ENCODE measurements at regions not wholly inside any gene's neighbourhood (a gene's known extent, or its start where the extent isn't known, plus 50 kb on each side); places are given as distances from the start of the nearest gene placed in this dataset.
"Not testable (repeated sequence)": the region's sequence is repeated elsewhere in the genome, so short reads cannot be mapped to it uniquely, and the experiment has no call there.

- DNase-seq (ENCODE audit: low spot score), result no peak
- WGBS, result 81% methylated on average over 3 of the region's 3 CpGs
- H3K27ac ChIP-seq (ENCODE audit: low read depth in 1 of 2, low read length in 2 of 2), result no peak overlapping the region
- H3K4me3 ChIP-seq (ENCODE audit: low read depth in 1 of 3, low read length in 3 of 3), result no peak overlapping the region
- no peaks in the 10 kb centered on the region for H3K36me3 ChIP-seq (ENCODE audit: control insufficient read depth in 4 of 4, insufficient read depth in 3 of 4, low read depth in 1 of 4, low read length in 3 of 4)
- H3K4me1 ChIP-seq (ENCODE audit: control insufficient read depth in 4 of 4, insufficient read depth in 4 of 4, low read length in 3 of 4), result no peaks in the 10 kb centered on the region
- no peak overlapping the region for H3K9ac ChIP-seq (ENCODE audit: low read depth in 1 of 2, low read length in 2 of 2)
- no peaks in the 10 kb centered on the region for H3K27me3 ChIP-seq (ENCODE audit: control insufficient read depth in 4 of 4, insufficient read depth in 4 of 4, low read length in 3 of 4)
- no peak for TF ChIP-seq YY1 (IDR thresholded peaks at IDR 0.05)
- no peak for TF ChIP-seq RXRA (IDR thresholded peaks at IDR 0.05)
- TF ChIP-seq FOXA2 (IDR thresholded peaks at IDR 0.05), result no peak
- TF ChIP-seq HNF4A (conservative IDR thresholded peaks at IDR 0.05), result no peak
- H3K9me3 ChIP-seq (ENCODE audit: control insufficient read depth in 4 of 4, low read length in 3 of 4), result no peaks in the 10 kb centered on the region
Observed at GRCh38 chr6:144969154-144969553, 684.0 kb downstream of the UTRN start.

- Histone ChIP-seq H3K36me3 (ENCODE audit: control insufficient read depth in 4 of 4, insufficient read depth in 3 of 4, low read depth in 1 of 4, low read length in 3 of 4) (no peaks in the 10 kb centered on the region), H3K4me3 (ENCODE audit: low read depth in 1 of 3, low read length in 3 of 3) (no peak overlapping the region), H3K4me1 (ENCODE audit: control insufficient read depth in 4 of 4, insufficient read depth in 4 of 4, low read length in 3 of 4) (no peaks in the 10 kb centered on the region), H3K9me3 (ENCODE audit: control insufficient read depth in 4 of 4, low read length in 3 of 4) (no peaks in the 10 kb centered on the region), H3K9ac (ENCODE audit: low read depth in 1 of 2, low read length in 2 of 2) (no peak overlapping the region), H3K27ac (ENCODE audit: low read depth in 1 of 2, low read length in 2 of 2) (no peak overlapping the region), H3K27me3 (ENCODE audit: control insufficient read depth in 4 of 4, insufficient read depth in 4 of 4, low read length in 3 of 4) (no peaks in the 10 kb centered on the region)
- no peak for TF ChIP-seq ATF3 (IDR thresholded peaks at IDR 0.05)
- no peak for TF ChIP-seq ZBTB33 (IDR thresholded peaks at IDR 0.05)
- no peak for TF ChIP-seq RXRA (IDR thresholded peaks at IDR 0.05)
- TF ChIP-seq YY1 (IDR thresholded peaks at IDR 0.05), result no peak
- TF ChIP-seq FOXA2 (IDR thresholded peaks at IDR 0.05), result no peak
- TF ChIP-seq HNF4A (conservative IDR thresholded peaks at IDR 0.05), result no peak
- TF ChIP-seq MAX (IDR thresholded peaks at IDR 0.05), result no peak
- TF ChIP-seq GABPA (IDR thresholded peaks at IDR 0.05 in 1 of 2, conservative IDR thresholded peaks at IDR 0.05 in 1 of 2), result no peak
- TF ChIP-seq HNF4G (IDR thresholded peaks at IDR 0.05), result no peak
- no peak for TF ChIP-seq EGR1 (IDR thresholded peaks at IDR 0.05; ENCODE audit: low read depth in 2 of 2)
- WGBS, result 85% methylated on average over 6 of the region's 6 CpGs
- no peak for DNase-seq (ENCODE audit: low spot score)
Observed at GRCh38 chr6:144969602-144970272, 684.6 kb downstream of the UTRN start.

- WGBS, result 51% methylated on average over 8 of the region's 8 CpGs
- H3K27ac ChIP-seq (ENCODE audit: low read depth in 1 of 2, low read length in 2 of 2); H3K9me3 ChIP-seq (ENCODE audit: control insufficient read depth in 4 of 4, low read length in 3 of 4); H3K9ac ChIP-seq (ENCODE audit: low read depth in 1 of 2, low read length in 2 of 2); H3K36me3 ChIP-seq (ENCODE audit: control insufficient read depth in 4 of 4, insufficient read depth in 3 of 4, low read depth in 1 of 4, low read length in 3 of 4); DNase-seq (ENCODE audit: low spot score); H3K4me1 ChIP-seq (ENCODE audit: control insufficient read depth in 4 of 4, insufficient read depth in 4 of 4, low read length in 3 of 4); H3K27me3 ChIP-seq (ENCODE audit: control insufficient read depth in 4 of 4, insufficient read depth in 4 of 4, low read length in 3 of 4); H3K4me3 ChIP-seq (ENCODE audit: low read depth in 1 of 3, low read length in 3 of 3): not testable (repeated sequence)
Observed at GRCh38 chr6:144977250-144977864, 692.2 kb downstream of the UTRN start.

GRCh38 chr6:144978208-144978607 is 693.1 kb downstream of the UTRN start:
- Histone ChIP-seq H3K4me1 (ENCODE audit: control insufficient read depth in 4 of 4, insufficient read depth in 4 of 4, low read length in 3 of 4) (no peaks in the 10 kb centered on the region), H3K36me3 (ENCODE audit: control insufficient read depth in 4 of 4, insufficient read depth in 3 of 4, low read depth in 1 of 4, low read length in 3 of 4) (no peaks in the 10 kb centered on the region), H3K9me3 (ENCODE audit: control insufficient read depth in 4 of 4, low read length in 3 of 4) (no peaks in the 10 kb centered on the region), H3K27ac (ENCODE audit: low read depth in 1 of 2, low read length in 2 of 2) (no peak overlapping the region), H3K27me3 (ENCODE audit: control insufficient read depth in 4 of 4, insufficient read depth in 4 of 4, low read length in 3 of 4) (no peaks in the 10 kb centered on the region), H3K4me3 (ENCODE audit: low read depth in 1 of 3, low read length in 3 of 3) (no peak overlapping the region), H3K9ac (ENCODE audit: low read depth in 1 of 2, low read length in 2 of 2) (no peak overlapping the region)
- DNase-seq (ENCODE audit: low spot score), result no peak
- TF ChIP-seq SP1 (IDR thresholded peaks at IDR 0.05), result no peak
- no peak for TF ChIP-seq RXRA (IDR thresholded peaks at IDR 0.05)
- no peak for TF ChIP-seq HNF4A (conservative IDR thresholded peaks at IDR 0.05)
- no peak for TF ChIP-seq MAX (IDR thresholded peaks at IDR 0.05)
- no peak for TF ChIP-seq RAD21 (IDR thresholded peaks at IDR 0.05)
- TF ChIP-seq FOXA2 (IDR thresholded peaks at IDR 0.05), result no peak
- no peak for TF ChIP-seq HNF4G (IDR thresholded peaks at IDR 0.05)

All from liver (tissue), 7 donors.